Raji (cell line): ENCODE measurements at regions not wholly inside any gene's neighbourhood (a gene's known extent, or its start where the extent isn't known, plus 50 kb on each side); places are given as distances from the start of the nearest gene placed in this dataset.

Experiments
- POLR2A ChIP-seq: IDR thresholded peaks from 2 replicates; pipeline ENCODE4 v1.6.1; 2011; ENCODE audit warnings: low read depth, low read length, control low read depth; ENCODE audit not compliant: insufficient read depth

- no peak for TF ChIP-seq POLR2A
Observed at GRCh38 chr18:60232541-60232940, 140.0 kb downstream of the MC4R start.

GRCh38 chr18:60228609-60229595 lies 143.7 kb downstream of the MC4R start:
- no peak for TF ChIP-seq POLR2A

- TF ChIP-seq POLR2A, result no peak
Observed at GRCh38 chr18:60215432-60215831, 157.1 kb downstream of the MC4R start.

GRCh38 chr18:60209042-60209441 lies 163.5 kb downstream of the MC4R start:
- no peak for TF ChIP-seq POLR2A

GRCh38 chr18:60202708-60203107 lies 169.9 kb downstream of the MC4R start:
- no peak for TF ChIP-seq POLR2A

- no peak for TF ChIP-seq POLR2A
Observed at GRCh38 chr18:60200558-60200957, 172.0 kb downstream of the MC4R start.

- no peak for TF ChIP-seq POLR2A
Observed at GRCh38 chr18:60199505-60199904, 173.1 kb downstream of the MC4R start.

- TF ChIP-seq POLR2A, result no peak
Observed at GRCh38 chr18:60197671-60198462, 174.7 kb downstream of the MC4R start.

GRCh38 chr18:60196836-60197606 lies 175.6 kb downstream of the MC4R start:
- no peak for TF ChIP-seq POLR2A

GRCh38 chr18:60193780-60194179 lies 178.8 kb downstream of the MC4R start:
- no peak for TF ChIP-seq POLR2A

GRCh38 chr18:60191926-60192325 lies 180.6 kb downstream of the MC4R start:
- no peak for TF ChIP-seq POLR2A

- TF ChIP-seq POLR2A, result no peak
Observed at GRCh38 chr18:60189856-60190255, 182.7 kb downstream of the MC4R start.

GRCh38 chr18:60188958-60189357 lies 183.6 kb downstream of the MC4R start:
- TF ChIP-seq POLR2A, result no peak

GRCh38 chr18:60182223-60182622 lies 190.4 kb downstream of the MC4R start:
- no peak for TF ChIP-seq POLR2A

GRCh38 chr18:60180671-60181070 lies 191.9 kb downstream of the MC4R start:
- no peak for TF ChIP-seq POLR2A

- TF ChIP-seq POLR2A, result no peak
Observed at GRCh38 chr18:60176259-60176658, 196.3 kb downstream of the MC4R start.

GRCh38 chr18:60174832-60175231 lies 197.7 kb downstream of the MC4R start:
- no peak for TF ChIP-seq POLR2A
